Immature natural killer cell (primary cell): ENCODE measurements at regions not wholly inside any gene's neighbourhood (a gene's known extent, or its start where the extent isn't known, plus 50 kb on each side); places are given as distances from the start of the nearest gene placed in this dataset.

Source experiments
- DNase-seq, 3 donors: peaks; one replicate each; pipeline ENCODE4 v3.0.0; 2022; ENCODE audit warnings: mixed read lengths in 1 of 3
- H3K27ac Mint-ChIP-seq, 6 donors: one replicate each; pipeline ENCODE4 v1.8.0; 2020; ENCODE audit warnings: mixed read lengths in 6 of 6, mild to moderate bottlenecking in 5 of 6, inconsistent platforms in 4 of 6, moderate library complexity in 3 of 6
- H3K27me3 Mint-ChIP-seq, 3 donors: one replicate each; pipeline ENCODE4 v1.8.0; 2020 to 2021; ENCODE audit warnings: low read depth in 3 of 3, mild to moderate bottlenecking in 3 of 3, mixed read lengths in 3 of 3, moderate library complexity in 3 of 3, inconsistent platforms in 1 of 3
- H3K36me3 Mint-ChIP-seq, 3 donors: one replicate each; pipeline ENCODE4 v1.8.0; 2020; ENCODE audit warnings: mixed read lengths in 3 of 3, inconsistent platforms in 2 of 3, mild to moderate bottlenecking in 2 of 3
- H3K4me1 Mint-ChIP-seq, 2 donors: one replicate each; pipeline ENCODE4 v1.8.0; 2020; ENCODE audit warnings: inconsistent platforms in 2 of 2, mild to moderate bottlenecking in 2 of 2, mixed read lengths in 2 of 2, moderate library complexity in 1 of 2
- H3K4me3 Mint-ChIP-seq, 5 donors: one replicate each; pipeline ENCODE4 v1.8.0; 2020; ENCODE audit warnings: mild to moderate bottlenecking in 5 of 5, mixed read lengths in 5 of 5, inconsistent platforms in 3 of 5, moderate library complexity in 3 of 5
- H3K9me3 Mint-ChIP-seq, 6 donors: one replicate each; pipeline ENCODE4 v1.8.0; 2020; ENCODE audit warnings: mild to moderate bottlenecking in 6 of 6, mixed read lengths in 6 of 6, inconsistent platforms in 4 of 6, moderate library complexity in 3 of 6

- Mint-ChIP-seq H3K27ac (no peak overlapping the region), H3K4me3 (no peak overlapping the region), H3K27me3 (peaks cover 0 to 7% (median 5%) of the 10 kb centered on the region in 3 donors), H3K4me1 (no peaks in the 10 kb centered on the region), H3K36me3 (peaks cover 0 to 4% (median 0%) of the 10 kb centered on the region in 3 donors), H3K9me3 (peaks cover 0 to 4% (median 0%) of the 10 kb centered on the region in 6 donors)
- DNase-seq, result no peak
Measured at GRCh38 chr10:44201656-44202055, 183.2 kb downstream of the CXCL12 start.

DNA sequence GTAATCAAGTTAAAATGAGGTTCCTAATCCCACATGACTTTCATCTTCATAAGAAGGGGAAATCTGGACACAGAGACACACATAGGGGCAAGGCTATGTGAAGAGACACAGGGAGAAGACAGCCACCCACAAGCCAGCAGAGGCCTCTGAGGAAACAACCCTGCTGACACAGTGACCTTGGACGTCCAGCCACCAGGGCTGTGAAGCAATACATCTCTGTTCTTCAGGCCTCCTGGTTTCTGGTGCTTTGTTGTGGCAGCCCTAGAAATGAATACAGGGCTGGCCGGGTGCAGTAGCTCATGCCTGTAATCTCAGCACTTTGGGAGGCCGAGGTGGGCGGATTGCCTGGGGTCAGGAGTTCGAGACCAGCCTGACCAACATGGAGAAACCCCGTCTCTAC, 183.9 kb downstream of the CXCL12 start:
- peaks cover 0 to 7% (median 5%) of the 10 kb centered on the region in 3 donors for H3K27me3 Mint-ChIP-seq
- H3K4me1 Mint-ChIP-seq, result no peaks in the 10 kb centered on the region
- no peak for DNase-seq
- no peak overlapping the region for H3K4me3 Mint-ChIP-seq
- H3K9me3 Mint-ChIP-seq, result peaks cover 0 to 4% (median 0%) of the 10 kb centered on the region in 6 donors
- peaks cover 0 to 4% (median 0%) of the 10 kb centered on the region in 3 donors for H3K36me3 Mint-ChIP-seq
- no peak overlapping the region for H3K27ac Mint-ChIP-seq

- no peaks in the 10 kb centered on the region for H3K4me1 Mint-ChIP-seq
- peaks cover 0 to 4% (median 0%) of the 10 kb centered on the region in 6 donors for H3K9me3 Mint-ChIP-seq
- H3K27ac Mint-ChIP-seq, result no peak overlapping the region
Measured at GRCh38 chr10:44199991-44200655, 184.8 kb downstream of the CXCL12 start.

GRCh38 chr10:44199267-44199666, 185.6 kb downstream of the CXCL12 start:
- no peak for DNase-seq
- Mint-ChIP-seq H3K27me3 (peaks cover 0 to 7% (median 3%) of the 10 kb centered on the region in 3 donors), H3K36me3 (peaks cover 0 to 4% (median 0%) of the 10 kb centered on the region in 3 donors), H3K27ac (no peak overlapping the region), H3K4me3 (no peak overlapping the region), H3K9me3 (peaks cover 0 to 4% (median 0%) of the 10 kb centered on the region in 6 donors), H3K4me1 (no peaks in the 10 kb centered on the region)

More at GRCh38 chr10:44199991-44200655, 184.8 kb downstream of the CXCL12 start:
- no peak for DNase-seq
- Mint-ChIP-seq H3K36me3 (peaks cover 0 to 4% (median 0%) of the 10 kb centered on the region in 3 donors), H3K4me3 (no peak overlapping the region), H3K27me3 (peaks cover 0 to 7% (median 3%) of the 10 kb centered on the region in 3 donors)

GRCh38 chr10:44198780-44199097, 186.2 kb downstream of the CXCL12 start:
- Mint-ChIP-seq H3K36me3 (peaks cover 0 to 4% (median 0%) of the 10 kb centered on the region in 3 donors), H3K27ac (no peak overlapping the region), H3K27me3 (peaks cover 0 to 7% (median 3%) of the 10 kb centered on the region in 3 donors), H3K9me3 (peaks cover 0 to 4% (median 0%) of the 10 kb centered on the region in 6 donors), H3K4me1 (no peaks in the 10 kb centered on the region), H3K4me3 (no peak overlapping the region)
- no peak for DNase-seq

DNA sequence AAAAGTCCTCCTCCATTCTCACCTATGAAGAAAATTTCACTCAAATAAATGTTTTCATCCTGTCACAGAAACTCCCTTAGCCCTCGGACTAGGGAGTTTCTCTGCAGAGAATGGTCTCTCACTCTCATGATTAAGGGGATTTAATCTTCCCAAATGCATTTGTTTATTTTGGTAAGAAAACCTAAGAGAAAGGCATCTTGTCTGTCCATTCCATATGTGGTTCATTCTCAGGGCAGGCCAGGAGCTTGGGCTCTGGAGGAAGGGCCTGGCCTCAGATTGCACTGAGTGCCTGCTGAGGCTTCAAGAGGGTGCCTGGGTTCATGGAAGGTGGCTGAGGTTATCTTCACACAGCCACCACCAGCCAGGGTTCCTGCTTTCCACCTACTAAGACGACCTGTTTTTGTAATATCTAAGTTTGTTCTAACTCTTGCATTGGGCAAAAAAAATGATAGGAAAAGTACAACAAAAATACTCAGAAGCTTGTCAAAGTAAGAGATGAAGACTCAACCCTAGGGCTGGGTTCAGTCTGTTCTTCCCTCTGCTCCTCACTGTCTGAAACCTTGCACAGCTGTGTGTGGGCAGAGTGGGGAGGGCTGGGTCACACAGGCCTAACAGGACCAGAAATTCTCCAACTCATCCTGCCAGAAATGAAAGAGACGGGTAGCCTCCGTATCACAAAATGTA, 186.7 kb downstream of the CXCL12 start:
- peaks cover 0 to 7% (median 3%) of the 10 kb centered on the region in 3 donors for H3K27me3 Mint-ChIP-seq
- no peak overlapping the region for H3K27ac Mint-ChIP-seq
- DNase-seq, result no peak
- peaks cover 0 to 4% (median 0%) of the 10 kb centered on the region in 3 donors for H3K36me3 Mint-ChIP-seq
- H3K4me1 Mint-ChIP-seq, result no peaks in the 10 kb centered on the region
- H3K4me3 Mint-ChIP-seq, result no peak overlapping the region
- H3K9me3 Mint-ChIP-seq, result peaks cover 0 to 4% (median 0%) of the 10 kb centered on the region in 6 donors

GRCh38 chr10:44197646-44198045, 187.3 kb downstream of the CXCL12 start:
- DNase-seq, result no peak
- H3K9me3 Mint-ChIP-seq, result no peaks in the 10 kb centered on the region
- no peak overlapping the region for H3K27ac Mint-ChIP-seq

DNA sequence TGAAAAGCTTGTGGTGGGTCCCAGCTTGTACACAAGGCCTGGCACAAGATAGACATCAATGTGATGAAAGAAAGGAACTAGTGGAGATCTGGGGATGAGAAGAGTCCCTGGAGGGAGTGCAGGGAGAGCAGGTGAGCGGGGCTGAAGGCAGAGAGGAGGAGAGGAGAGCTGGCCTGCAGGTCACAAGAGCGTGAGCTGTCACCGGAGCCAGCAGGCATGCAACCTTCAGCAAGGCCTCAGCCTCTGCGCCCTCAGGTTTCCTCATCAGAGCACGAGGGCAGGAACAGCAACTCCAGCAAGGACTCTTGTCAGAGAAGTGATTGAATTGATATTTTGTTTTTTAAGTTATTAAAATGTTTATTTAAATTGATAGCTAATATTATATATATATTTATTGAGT, 188.6 kb downstream of the CXCL12 start:
- Mint-ChIP-seq H3K27me3 (peaks cover 0 to 4% (median 1%) of the 10 kb centered on the region in 3 donors), H3K9me3 (no peaks in the 10 kb centered on the region), H3K4me3 (no peak overlapping the region), H3K27ac (no peak overlapping the region), H3K4me1 (no peaks in the 10 kb centered on the region), H3K36me3 (peaks cover 0 to 4% (median 0%) of the 10 kb centered on the region in 3 donors)
- no peak for DNase-seq

More at GRCh38 chr10:44197646-44198045, 187.3 kb downstream of the CXCL12 start:
- H3K36me3 Mint-ChIP-seq, result peaks cover 0 to 4% (median 0%) of the 10 kb centered on the region in 3 donors
- H3K4me1 Mint-ChIP-seq, result no peaks in the 10 kb centered on the region
- H3K4me3 Mint-ChIP-seq, result no peak overlapping the region
- H3K27me3 Mint-ChIP-seq, result peaks cover 0 to 7% (median 3%) of the 10 kb centered on the region in 3 donors

DNA sequence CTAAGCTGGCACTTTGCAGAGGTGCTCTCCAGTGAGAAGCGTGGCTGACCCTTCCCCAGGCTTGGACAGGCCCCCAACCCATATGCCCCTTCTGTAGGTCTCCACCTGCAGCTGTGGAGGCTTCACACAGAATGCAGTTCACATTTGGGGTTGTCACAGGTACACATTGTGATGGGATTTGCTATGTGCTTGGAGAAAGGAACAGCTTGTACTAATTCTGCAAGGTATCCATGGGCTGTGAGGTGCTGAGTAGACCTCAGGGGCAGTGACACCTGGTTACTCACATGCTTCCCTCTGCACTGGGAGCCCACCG, 188.9 kb downstream of the CXCL12 start:
- no peak for DNase-seq
- Mint-ChIP-seq H3K27ac (no peak overlapping the region), H3K9me3 (no peaks in the 10 kb centered on the region), H3K4me3 (no peak overlapping the region), H3K27me3 (peaks cover 0 to 4% (median 1%) of the 10 kb centered on the region in 3 donors), H3K4me1 (no peaks in the 10 kb centered on the region), H3K36me3 (peaks cover 0 to 4% (median 0%) of the 10 kb centered on the region in 3 donors)

GRCh38 chr10:44195112-44196007, 189.5 kb downstream of the CXCL12 start:
- peaks cover 0 to 2% (median 1%) of the 10 kb centered on the region in 3 donors for H3K27me3 Mint-ChIP-seq
- no peaks in the 10 kb centered on the region for H3K9me3 Mint-ChIP-seq
- no peaks in the 10 kb centered on the region for H3K4me1 Mint-ChIP-seq
- no peaks in the 10 kb centered on the region for H3K36me3 Mint-ChIP-seq
- no peak for DNase-seq
- no peak overlapping the region for H3K27ac Mint-ChIP-seq
- no peak overlapping the region for H3K4me3 Mint-ChIP-seq

- H3K27me3 Mint-ChIP-seq, result peaks cover 0 to 4% (median 1%) of the 10 kb centered on the region in 3 donors
- DNase-seq, result no peak
- H3K4me3 Mint-ChIP-seq, result no peak overlapping the region
Measured at GRCh38 chr10:44194435-44194834, 190.5 kb downstream of the CXCL12 start.

GRCh38 chr10:44193567-44194220, 191.2 kb downstream of the CXCL12 start:
- Mint-ChIP-seq H3K4me1 (no peaks in the 10 kb centered on the region), H3K4me3 (no peak overlapping the region), H3K27me3 (peaks cover 0 to 4% (median 1%) of the 10 kb centered on the region in 3 donors), H3K36me3 (no peaks in the 10 kb centered on the region), H3K9me3 (peaks cover 0 to 6% (median 0%) of the 10 kb centered on the region in 6 donors), H3K27ac (no peak overlapping the region)
- DNase-seq, result no peak

More at GRCh38 chr10:44194435-44194834, 190.5 kb downstream of the CXCL12 start:
- H3K27ac Mint-ChIP-seq, result no peak overlapping the region
- no peaks in the 10 kb centered on the region for H3K4me1 Mint-ChIP-seq
- H3K9me3 Mint-ChIP-seq, result no peaks in the 10 kb centered on the region
- H3K36me3 Mint-ChIP-seq, result no peaks in the 10 kb centered on the region

DNA sequence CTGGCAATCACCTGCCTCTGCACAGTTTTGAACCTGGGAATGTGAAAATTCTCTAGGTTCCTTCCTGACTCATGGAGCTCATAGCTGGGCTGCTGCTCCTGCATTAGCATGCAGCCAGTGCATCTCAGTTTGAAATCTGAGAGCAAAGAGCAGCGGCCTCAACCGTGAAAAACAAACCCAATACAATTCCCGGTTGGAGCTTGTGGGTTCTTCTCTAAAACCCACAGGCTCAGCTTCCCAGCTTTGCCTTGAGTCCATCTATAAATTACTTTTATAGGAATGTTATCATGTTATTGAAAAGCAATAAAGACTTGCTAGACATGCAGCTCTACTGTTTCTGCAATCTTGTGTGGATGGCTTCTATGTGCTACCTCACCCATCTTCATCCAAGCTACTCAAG, 191.7 kb downstream of the CXCL12 start:
- Mint-ChIP-seq H3K4me3 (no peak overlapping the region), H3K27me3 (peaks cover 0 to 4% (median 1%) of the 10 kb centered on the region in 3 donors), H3K9me3 (peaks cover 0 to 7% (median 0%) of the 10 kb centered on the region in 6 donors)

More for the DNA sequence above, 191.7 kb downstream of the CXCL12 start:
- Mint-ChIP-seq H3K27ac (no peak overlapping the region), H3K4me1 (no peaks in the 10 kb centered on the region), H3K36me3 (no peaks in the 10 kb centered on the region)
- no peak for DNase-seq
